GM21381 (cell line): ENCODE measurements at regions not wholly inside any gene's neighbourhood (a gene's known extent, or its start where the extent isn't known, plus 50 kb on each side); places are given as distances from the start of the nearest gene placed in this dataset.
"Not testable (repeated sequence)": the region's sequence is repeated elsewhere in the genome, so short reads cannot be mapped to it uniquely, and the experiment has no call there.

Source experiments
- ATAC-seq: cut with Tn5 transposase; IDR thresholded peaks from one replicate; pipeline ENCODE4 v1.9.1; 2021; ENCODE audit warnings: mild to moderate bottlenecking, moderate library complexity; ENCODE audit not compliant: unreplicated experiment

DNA sequence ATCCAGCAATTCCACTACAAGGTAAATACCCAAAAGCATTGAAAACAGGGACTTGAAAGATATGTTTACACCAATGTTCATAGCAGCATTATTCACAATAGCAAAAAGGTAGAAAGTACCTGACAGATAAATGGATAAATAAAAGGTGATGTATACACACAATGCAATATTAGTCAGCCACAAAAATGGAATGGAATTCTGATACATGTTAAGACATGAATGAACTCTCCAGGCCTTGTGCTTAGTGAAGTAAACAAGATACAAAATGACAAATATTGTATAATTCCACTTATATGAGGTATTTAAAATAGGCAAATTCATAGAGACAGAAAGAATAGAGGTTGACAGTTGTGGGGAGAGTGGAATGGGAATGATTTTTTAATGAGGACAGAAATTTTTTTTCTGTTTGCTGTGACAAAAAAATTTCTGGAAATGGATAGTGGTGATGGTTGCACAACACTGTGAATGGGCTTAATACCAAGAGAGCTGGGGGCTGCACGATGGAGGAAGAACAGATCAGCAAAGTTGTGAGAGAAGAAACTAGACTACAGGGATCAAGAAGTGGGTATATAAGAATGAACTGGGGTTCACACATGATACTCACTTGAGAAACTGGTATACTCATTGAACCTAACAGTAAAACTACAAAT lies 137.2 kb downstream of the MZT1 start:
- ATAC-seq: no peak

- no peak for ATAC-seq
Measured at GRCh38 chr13:72586518-72586917, 140.9 kb downstream of the MZT1 start.

DNA sequence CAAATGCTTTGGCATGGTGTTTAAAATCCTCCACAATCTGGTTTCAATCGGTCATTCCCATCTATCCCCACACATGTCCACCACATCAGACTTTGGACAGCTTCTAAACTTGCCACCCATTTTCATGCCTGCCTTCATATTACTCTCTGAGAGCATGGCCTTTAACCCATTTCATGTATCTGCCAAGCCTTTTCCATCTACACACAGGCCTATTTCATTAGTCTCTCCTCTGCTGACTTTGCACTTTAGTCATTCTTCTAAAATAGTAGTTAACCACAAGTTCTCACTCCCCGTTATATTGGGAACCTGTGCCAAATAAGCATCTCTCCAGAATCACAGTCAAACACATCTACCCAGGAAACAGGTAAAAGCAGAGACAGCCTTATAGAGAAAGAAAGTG lies 142.2 kb downstream of the MZT1 start:
- no peak for ATAC-seq

DNA sequence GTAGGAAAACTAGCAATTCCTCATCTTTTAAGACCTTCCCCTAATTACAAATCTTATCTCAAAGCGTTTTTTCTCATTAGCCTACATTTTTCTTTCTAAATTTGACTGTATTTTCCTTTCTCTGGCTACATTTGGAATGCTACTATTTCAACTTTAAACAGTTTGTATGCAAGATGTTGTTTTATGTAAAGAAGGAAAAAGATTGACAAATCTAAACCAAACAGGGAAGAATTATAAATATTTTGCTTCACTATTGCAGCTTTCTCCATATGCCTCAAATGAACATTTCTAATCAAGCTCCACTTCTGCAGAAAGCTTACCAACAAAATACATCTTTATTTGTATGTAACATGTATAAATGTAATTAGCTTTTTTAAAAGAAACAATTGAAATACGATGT lies 156.2 kb downstream of the MZT1 start:
- ATAC-seq: no peak

DNA sequence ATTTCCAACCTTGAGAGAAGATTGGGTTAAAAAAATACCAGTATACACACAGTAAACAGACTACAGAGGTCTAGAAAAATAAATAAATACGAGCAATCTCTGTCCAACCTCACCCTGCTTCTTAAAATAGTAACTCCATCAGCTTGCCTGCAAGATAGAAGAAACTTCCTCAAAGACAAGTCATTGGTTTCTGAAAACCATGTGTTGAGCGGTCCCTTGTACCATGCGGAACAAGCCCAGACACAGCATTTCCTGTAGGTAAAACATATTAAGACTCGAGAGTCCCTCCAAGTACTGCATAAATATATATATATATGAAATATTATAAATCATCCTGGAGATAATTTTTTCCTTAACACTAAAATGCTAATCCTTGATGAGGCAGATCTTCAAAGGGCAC lies 157.4 kb downstream of the MZT1 start:
- no peak for ATAC-seq

GRCh38 chr13:72567566-72567965 lies 159.9 kb downstream of the MZT1 start:
- ATAC-seq: no peak

DNA sequence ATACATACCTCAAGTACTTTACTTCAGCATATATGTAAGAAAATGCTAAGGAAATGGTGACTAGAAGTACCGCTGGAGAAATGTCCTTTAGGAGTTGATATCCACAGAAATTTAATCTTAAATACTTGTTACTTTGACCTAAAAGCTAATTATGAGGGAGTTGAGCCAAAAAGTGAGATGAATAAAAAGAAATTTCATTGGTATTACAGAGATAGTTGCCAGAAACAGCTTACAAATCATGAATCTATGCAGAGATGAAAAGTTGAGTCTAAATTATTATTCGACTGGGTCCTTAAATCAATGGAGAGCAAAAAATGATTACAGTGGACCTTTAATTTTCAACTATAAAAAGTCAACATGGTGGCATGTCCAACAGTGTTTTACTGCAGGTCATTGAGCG lies 160.9 kb downstream of the MZT1 start:
- ATAC-seq: no peak

- ATAC-seq: no peak
Measured at GRCh38 chr13:72565893-72566292, 161.5 kb downstream of the MZT1 start.

DNA sequence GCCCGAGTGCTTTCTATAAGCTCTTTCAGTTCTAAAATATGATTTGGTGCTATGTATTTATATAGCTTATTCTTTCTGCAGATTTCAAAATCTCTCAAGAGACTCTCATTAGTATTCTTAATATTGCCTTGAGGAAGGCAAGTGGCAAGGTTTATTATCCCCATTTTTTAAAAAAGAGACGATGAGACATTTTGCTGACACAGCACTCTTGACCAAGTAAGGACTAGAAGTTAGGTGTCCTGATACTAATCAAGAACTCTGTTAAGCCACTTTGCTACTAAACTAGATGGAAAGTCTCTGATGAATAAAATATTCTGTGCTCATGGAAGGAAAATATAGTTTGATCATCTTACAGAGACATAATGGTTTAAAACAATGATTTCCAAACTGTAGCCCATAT lies 164.7 kb downstream of the MZT1 start:
- no peak for ATAC-seq

DNA sequence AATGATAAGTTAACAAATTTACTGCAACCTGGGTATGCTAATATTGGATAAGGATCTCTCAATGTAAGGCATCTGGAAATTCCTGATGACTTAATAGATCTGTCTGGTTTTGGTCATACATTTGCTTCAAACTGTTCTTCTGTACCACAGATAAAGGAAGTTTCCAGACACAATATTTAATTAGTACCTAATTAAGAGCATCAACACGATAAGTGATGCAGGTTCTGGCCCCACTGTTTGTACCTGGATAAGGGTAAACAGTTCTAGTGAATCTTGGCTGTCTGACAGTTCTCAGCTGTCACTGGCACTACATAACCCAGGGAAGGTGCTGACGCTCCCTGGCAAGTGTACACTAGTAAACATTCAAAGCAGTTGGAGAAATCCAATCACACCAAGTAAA lies 165.6 kb downstream of the MZT1 start:
- ATAC-seq: no peak

- no peak for ATAC-seq
Measured at GRCh38 chr13:72559716-72560115, 167.7 kb downstream of the MZT1 start.

DNA sequence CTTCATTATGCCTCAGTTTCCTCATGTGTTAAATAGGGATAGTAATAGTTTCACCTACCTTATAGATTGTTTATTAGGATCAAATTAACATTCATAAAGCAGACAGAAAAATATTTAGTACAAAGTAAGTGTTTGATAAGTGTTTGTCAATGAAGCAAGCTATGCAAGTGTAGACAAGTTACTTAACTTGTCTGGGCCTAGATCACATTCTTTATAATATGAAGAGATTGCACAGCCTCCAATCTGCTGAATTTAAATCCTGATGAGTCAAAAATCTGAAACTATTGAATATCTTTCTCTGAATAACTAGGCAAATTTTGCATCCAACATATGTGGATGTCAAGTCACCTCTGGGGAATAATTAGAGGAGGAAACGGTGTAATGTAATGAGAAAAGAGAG lies 170.5 kb downstream of the MZT1 start:
- ATAC-seq: no peak

DNA sequence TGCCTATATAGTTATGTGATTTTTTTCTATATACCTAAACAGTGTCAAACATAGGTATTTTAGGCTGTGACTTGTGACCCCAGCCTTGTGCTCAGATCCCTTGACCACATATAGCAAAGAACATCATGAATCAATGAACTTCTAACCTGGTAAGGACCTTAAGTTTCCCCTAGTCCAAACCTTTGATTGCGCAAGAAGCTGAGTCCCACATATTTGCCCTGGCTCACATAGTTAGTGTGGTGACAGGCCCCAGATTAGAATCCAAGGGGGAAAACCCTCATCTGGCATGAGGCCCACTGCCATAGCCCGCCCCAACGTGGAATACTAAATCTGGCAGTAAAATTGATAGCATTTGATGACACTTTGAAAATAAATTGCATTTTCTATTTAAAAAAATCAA lies 171.8 kb downstream of the MZT1 start:
- no peak for ATAC-seq

DNA sequence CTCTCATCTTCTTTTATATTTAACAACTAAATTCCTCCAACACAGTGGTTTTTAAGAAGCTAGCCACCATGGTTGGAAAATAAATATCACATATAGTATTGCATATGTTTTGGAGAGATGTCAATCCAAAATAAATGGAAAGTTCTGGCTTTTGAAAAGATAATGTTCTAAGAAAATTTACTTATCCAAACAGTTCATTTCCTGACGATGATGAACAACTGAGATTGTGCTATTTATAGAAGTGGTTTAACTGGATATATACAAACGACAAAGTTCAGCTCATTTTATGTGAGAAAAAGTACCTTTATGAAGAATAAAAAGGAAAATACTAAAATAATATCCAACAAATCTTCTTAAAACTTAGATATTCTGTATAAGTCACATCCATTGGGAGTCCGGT lies 174.7 kb downstream of the MZT1 start:
- ATAC-seq: no peak

DNA sequence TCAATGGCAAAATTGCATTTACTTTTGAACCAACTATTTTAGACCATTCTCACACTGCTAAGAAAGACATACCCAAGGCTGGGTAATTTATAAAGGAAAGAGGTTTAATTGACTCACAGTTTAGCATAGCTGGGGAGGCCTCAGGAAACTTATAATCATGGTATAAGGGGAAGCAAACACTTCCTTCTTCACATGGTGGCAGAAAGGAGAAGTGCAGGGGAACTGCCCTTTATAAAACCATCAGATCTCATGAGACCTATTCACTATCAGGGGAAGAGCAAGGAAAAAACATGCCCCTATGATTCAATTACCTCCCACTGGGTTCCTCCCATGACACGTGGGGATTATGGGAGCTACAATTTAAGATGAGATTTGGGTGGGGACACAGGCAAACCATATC lies 181.5 kb downstream of the MZT1 start:
- not testable (repeated sequence) for ATAC-seq

- ATAC-seq: no peak
Measured at GRCh38 chr13:72545030-72545719, 182.3 kb downstream of the MZT1 start.

DNA sequence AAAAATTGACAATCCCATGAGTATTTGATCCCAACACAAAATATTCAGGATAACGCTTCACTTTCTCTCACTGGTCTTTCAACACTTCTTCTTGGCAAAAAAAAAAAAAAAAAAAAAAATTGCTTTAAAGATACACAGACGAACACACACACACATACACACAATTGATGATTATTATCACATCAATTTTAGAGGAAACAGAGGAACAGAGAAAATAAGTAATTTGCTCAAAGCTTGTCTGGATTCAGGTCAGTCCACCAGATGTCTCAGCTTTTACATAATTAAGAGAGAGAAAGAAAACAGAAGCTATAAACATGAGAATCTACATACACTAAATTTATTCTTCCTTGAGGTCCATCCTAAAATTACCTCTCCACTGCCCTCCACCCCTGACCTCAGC lies 183.4 kb downstream of the MZT1 start:
- ATAC-seq: no peak

DNA sequence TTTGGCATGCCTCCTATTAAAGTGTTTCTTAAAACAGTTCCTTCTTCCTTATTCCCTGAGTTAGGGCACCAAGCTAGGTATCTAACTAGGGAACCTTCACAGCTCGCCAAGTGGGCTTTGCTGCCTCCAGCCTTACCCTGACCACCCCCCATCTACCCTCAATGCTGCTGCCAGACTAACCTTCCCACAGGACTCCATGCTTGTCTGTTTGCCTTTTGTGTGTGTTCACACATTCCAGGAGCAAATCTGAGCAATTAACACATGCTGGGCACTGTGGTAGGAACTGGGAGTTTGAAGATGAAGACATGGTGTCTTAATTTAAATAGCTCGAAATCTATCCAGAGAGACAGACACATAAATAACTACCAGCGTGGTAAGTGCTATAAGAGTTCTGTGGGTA lies 185.2 kb downstream of the MZT1 start:
- ATAC-seq: no peak

GRCh38 chr13:72541674-72542073 lies 185.8 kb downstream of the MZT1 start:
- no peak for ATAC-seq

DNA sequence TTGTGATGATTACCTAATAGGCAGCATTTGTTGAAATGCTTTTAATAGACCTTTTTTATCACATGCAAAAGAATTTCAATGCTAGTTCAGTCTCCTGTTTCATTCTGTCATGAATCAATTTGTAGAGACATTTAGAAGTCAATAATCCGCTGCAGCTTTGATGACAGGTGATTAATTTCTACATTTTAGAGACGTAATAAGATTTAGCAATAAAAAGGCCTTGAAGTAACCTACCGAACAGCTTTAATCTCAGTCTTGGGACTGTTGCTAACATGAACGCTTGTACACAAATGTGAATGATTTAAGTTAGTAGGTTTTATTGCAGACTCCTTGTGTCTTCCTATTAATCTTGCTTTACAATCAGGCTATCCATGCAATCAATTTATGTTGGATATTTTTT lies 186.5 kb downstream of the MZT1 start:
- no peak for ATAC-seq

- ATAC-seq: no peak
Measured at GRCh38 chr13:72539925-72540324, 187.5 kb downstream of the MZT1 start.

GRCh38 chr13:72537782-72538181 lies 189.6 kb downstream of the MZT1 start:
- no peak for ATAC-seq

- ATAC-seq: no peak
Measured at GRCh38 chr13:72537395-72537780, 190.0 kb downstream of the MZT1 start.
